Upper lobe of left lung (tissue), 6 donors: ENCODE measurements at regions not wholly inside any gene's neighbourhood (a gene's known extent, or its start where the extent isn't known, plus 50 kb on each side); places are given as distances from the start of the nearest gene placed in this dataset.

Experiments used
- ATAC-seq, 2 donors: fragments of 200-7000 bp; cut with Tn5 transposase; one replicate each; pipeline ENCODE4 v1.9.1; 2022; ENCODE audit warnings: mild to moderate bottlenecking in 2 of 2, moderate library complexity in 2 of 2; ENCODE audit not compliant: low FRiP score in 2 of 2
- DNase-seq, 2 donors: peaks; one replicate each; pipeline ENCODE4 v3.0.0-alpha.2; 2019 to 2020
- H3K27ac ChIP-seq, 4 donors: fragments of 200-600 bp; sonication (generic); one replicate each; pipeline ENCODE4 v1.5.1; 2016 to 2019
- H3K27me3 ChIP-seq, 4 donors: fragments of 200-600 bp; sonication (generic); one replicate each; pipeline ENCODE4 v1.5.1; 2017 to 2019
- H3K36me3 ChIP-seq, 4 donors: fragments of 200-600 bp; sonication (generic); one replicate each; pipeline ENCODE4 v1.5.1; 2016 to 2019
- H3K4me1 ChIP-seq, 4 donors: fragments of 200-600 bp; sonication (generic); one replicate each; pipeline ENCODE4 v1.5.1; 2018 to 2019
- H3K4me3 ChIP-seq, 4 donors: fragments of 200-600 bp; sonication (generic); one replicate each; pipeline ENCODE4 v1.5.1; 2017 to 2019; ENCODE audit warnings: mild to moderate bottlenecking in 2 of 4, moderate library complexity in 1 of 4
- H3K9me3 ChIP-seq, 4 donors: fragments of 200-600 bp; sonication (generic); one replicate each; pipeline ENCODE4 v1.5.1; 2018 to 2019
- CTCF ChIP-seq, 6 experiments: fragments of 450-650 bp in 4 of 6; fragments of 200-600 bp in 2 of 6; sonication (generic) in 2 of 6; IDR thresholded peaks; one replicate each; pipeline ENCODE4 v1.5.1; 2016 to 2019; ENCODE audit warnings: antibody characterized with exemption in 6 of 6
- EP300 ChIP-seq, 4 donors: sonication (generic); formaldehyde crosslinking; IDR thresholded peaks; one replicate each; pipeline ENCODE4 v1.5.1; 2017; ENCODE audit warnings: antibody characterized with exemption in 4 of 4, control low read depth in 2 of 4
- POLR2A ChIP-seq, 4 donors: fragments of 450-650 bp; IDR thresholded peaks; one replicate each; pipeline ENCODE4 v1.5.1; 2016 to 2017; ENCODE audit warnings: antibody characterized with exemption in 4 of 4, mild to moderate bottlenecking in 2 of 4
- POLR2AphosphoS5 ChIP-seq, 2 donors: sonication (generic); formaldehyde crosslinking; IDR thresholded peaks; one replicate each; pipeline ENCODE4 v1.5.1; 2017; ENCODE audit warnings: antibody characterized with exemption in 2 of 2
- WGBS, 2 donors: methylation state at CpG; one replicate each; pipeline ENCODE4 v1.1.5; 2017 to 2018; 5-methylcytosine and 5-hydroxymethylcytosine counted together
- donor health status: DM: no; HTN: no; CAD: no; lungs with moderate emphysema.
- donor health status: DM: no; HTN: yes; CAD: no; lungs with severe emphysema.

DNA sequence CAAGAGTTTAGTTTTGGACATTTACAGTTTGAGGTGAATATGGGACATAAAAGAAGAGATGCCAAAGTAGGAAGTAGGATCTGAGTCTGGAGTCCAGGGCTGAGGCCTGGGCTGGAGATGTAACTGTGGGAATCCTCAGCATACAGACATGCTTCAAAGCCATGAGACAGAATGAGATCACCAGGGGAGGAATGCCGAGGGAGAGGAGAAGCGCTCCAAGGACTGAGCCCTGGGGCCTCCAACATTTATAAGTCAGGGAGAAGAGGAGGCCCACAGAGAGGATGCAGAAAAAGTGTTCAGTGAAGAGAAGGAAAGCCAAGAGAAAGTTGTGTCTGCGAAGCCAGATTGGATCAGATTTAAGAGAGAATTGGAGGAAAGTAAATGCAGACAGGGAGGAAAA is 277.5 kb upstream of the MYOCD start:
- WGBS, 2 donors: 85 to 90% methylated on average over 3 of the region's 3 CpGs
- ATAC-seq (peak in 1 of 2 donors; percentile 28), DNase-seq (no peak)

DNA sequence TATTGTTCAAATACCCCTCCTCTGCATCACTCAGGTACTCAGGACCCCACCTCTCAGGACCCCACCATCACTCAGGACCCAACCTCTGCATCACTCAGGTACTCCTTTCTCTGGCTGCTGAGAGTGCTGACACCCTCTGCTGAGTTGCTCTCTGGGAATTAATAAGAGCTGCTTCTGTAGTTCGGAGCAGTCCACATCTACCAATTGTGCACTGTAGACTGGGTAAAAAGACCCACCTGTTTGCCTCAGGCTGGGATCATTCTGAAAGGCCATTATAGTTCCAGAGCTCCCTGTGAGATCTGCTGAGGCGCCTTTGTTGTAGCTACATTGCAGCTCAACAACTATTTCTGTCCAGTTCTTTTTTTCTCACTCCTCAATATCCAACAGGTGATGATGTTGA is 276.3 kb upstream of the MYOCD start:
- ATAC-seq: no peak
- Histone ChIP-seq H3K27me3 (no peaks in the 10 kb centered on the region), H3K36me3 (no peaks in the 10 kb centered on the region), H3K4me3 (no peak overlapping the region), H3K27ac (no peak overlapping the region), H3K4me1 (no peaks in the 10 kb centered on the region), H3K9me3 (no peaks in the 10 kb centered on the region)
- no peak for DNase-seq
- TF ChIP-seq EP300 (IDR thresholded peaks at IDR 0.05) (no peak), POLR2A (IDR thresholded peaks at IDR 0.05) (no peak), CTCF (IDR thresholded peaks at IDR 0.05) (no peak), POLR2AphosphoS5 (IDR thresholded peaks at IDR 0.05) (no peak)
- 93 to 94% methylated on average over 2 of the region's 2 CpGs for WGBS, 2 donors

More for the DNA sequence above, 277.5 kb upstream of the MYOCD start:
- Histone ChIP-seq H3K4me1 (no peaks in the 10 kb centered on the region), H3K36me3 (no peaks in the 10 kb centered on the region), H3K27ac (no peak overlapping the region), H3K4me3 (no peak overlapping the region), H3K27me3 (no peaks in the 10 kb centered on the region), H3K9me3 (no peaks in the 10 kb centered on the region)
- TF ChIP-seq POLR2A (IDR thresholded peaks at IDR 0.05) (no peak), CTCF (IDR thresholded peaks at IDR 0.05) (no peak), EP300 (IDR thresholded peaks at IDR 0.05) (no peak), POLR2AphosphoS5 (IDR thresholded peaks at IDR 0.05) (no peak)

DNA sequence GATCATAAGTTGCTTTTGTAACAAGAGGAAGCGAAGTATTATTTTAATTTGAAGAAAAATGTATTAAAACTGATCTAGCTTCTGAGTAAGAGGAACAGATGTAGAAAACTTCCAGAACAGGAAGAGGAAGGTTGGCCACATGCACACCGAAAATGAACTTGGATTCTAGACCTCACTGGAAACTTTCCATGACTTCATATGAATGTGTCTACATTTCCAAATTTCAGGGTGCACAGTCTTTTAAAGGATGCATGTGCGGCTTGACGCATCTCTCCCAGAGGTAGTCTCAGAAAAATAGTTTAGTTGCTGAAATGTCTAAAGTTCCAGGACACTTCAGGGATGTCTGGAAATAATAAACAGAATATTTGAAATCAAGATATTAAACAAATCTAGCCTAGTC is 275.1 kb upstream of the MYOCD start:
- no peak overlapping the region for H3K27ac ChIP-seq
- no peak for ATAC-seq
- no peaks in the 10 kb centered on the region for H3K27me3 ChIP-seq
- no peak for TF ChIP-seq EP300 (IDR thresholded peaks at IDR 0.05)
- no peak for TF ChIP-seq POLR2AphosphoS5 (IDR thresholded peaks at IDR 0.05)
- no peak for TF ChIP-seq CTCF (IDR thresholded peaks at IDR 0.05)
- no peak for TF ChIP-seq POLR2A (IDR thresholded peaks at IDR 0.05)
- 80 to 83% methylated on average over 4 of the region's 4 CpGs for WGBS, 2 donors
- no peak overlapping the region for H3K4me3 ChIP-seq
- no peaks in the 10 kb centered on the region for H3K9me3 ChIP-seq
- no peak for DNase-seq
- no peaks in the 10 kb centered on the region for H3K36me3 ChIP-seq
- H3K4me1 ChIP-seq: no peaks in the 10 kb centered on the region

- Histone ChIP-seq H3K9me3 (no peaks in the 10 kb centered on the region), H3K4me3 (no peak overlapping the region), H3K27ac (no peak overlapping the region), H3K4me1 (no peaks in the 10 kb centered on the region), H3K27me3 (no peaks in the 10 kb centered on the region), H3K36me3 (no peaks in the 10 kb centered on the region)
- TF ChIP-seq EP300 (IDR thresholded peaks at IDR 0.05) (no peak), POLR2AphosphoS5 (IDR thresholded peaks at IDR 0.05) (no peak), POLR2A (IDR thresholded peaks at IDR 0.05) (no peak), CTCF (IDR thresholded peaks at IDR 0.05) (no peak)
- no peak for DNase-seq
- 51 to 61% methylated on average over 3 of the region's 3 CpGs for WGBS, 2 donors
- no peak for ATAC-seq
These were observed 274.2 kb upstream of the MYOCD start for GRCh38 chr17:12391468-12391867.

GRCh38 chr17:12395733-12396354 is 269.8 kb upstream of the MYOCD start:
- H3K27ac ChIP-seq: no peak overlapping the region
- no peaks in the 10 kb centered on the region for H3K9me3 ChIP-seq
- no peaks in the 10 kb centered on the region for H3K27me3 ChIP-seq
- H3K4me3 ChIP-seq: no peak overlapping the region
- TF ChIP-seq CTCF (IDR thresholded peaks at IDR 0.05): peak in 3 of 6 experiments; percentile 23 to 33 (median 26)
- no peak for TF ChIP-seq POLR2AphosphoS5 (IDR thresholded peaks at IDR 0.05)
- 47 to 65% methylated on average over 5 of the region's 5 CpGs for WGBS, 2 donors
- H3K36me3 ChIP-seq: no peaks in the 10 kb centered on the region
- no peaks in the 10 kb centered on the region for H3K4me1 ChIP-seq
- no peak for ATAC-seq
- no peak for DNase-seq
